Osteoblast (primary cell): ENCODE measurements at regions not wholly inside any gene's neighbourhood (a gene's known extent, or its start where the extent isn't known, plus 50 kb on each side); places are given as distances from the start of the nearest gene placed in this dataset.

Experiments
- DNase-seq: peaks from one replicate; pipeline ENCODE4 v3.0.0; 2011; ENCODE audit warnings: low spot score, mixed read lengths; ENCODE audit not compliant: insufficient read length; ENCODE audit errors: missing footprints
- H2AFZ ChIP-seq: 2 replicates; pipeline ENCODE4 v1.6.0; 2011; ENCODE audit warnings: mild to moderate bottlenecking, low read length
- H3K27ac ChIP-seq: 2 replicates; pipeline ENCODE4 v1.5.1; 2011; ENCODE audit warnings: mild to moderate bottlenecking, low read depth, low read length, moderate library complexity
- H3K27me3 ChIP-seq: 2 replicates; pipeline ENCODE4 v1.6.0; 2012; ENCODE audit warnings: mild to moderate bottlenecking, control low read depth, inconsistent platforms, low read length, moderate library complexity; ENCODE audit not compliant: insufficient read depth
- H3K36me3 ChIP-seq: 2 replicates; pipeline ENCODE4 v1.5.1; 2011; ENCODE audit warnings: mild to moderate bottlenecking, low read length, control low read depth, moderate library complexity; ENCODE audit not compliant: insufficient read depth
- H3K4me1 ChIP-seq: 2 replicates; pipeline ENCODE4 v1.5.1; 2011; ENCODE audit warnings: mild to moderate bottlenecking, low read length, control low read depth, moderate library complexity; ENCODE audit not compliant: insufficient read depth
- H3K4me2 ChIP-seq: 2 replicates; pipeline ENCODE4 v1.6.0; 2011; ENCODE audit warnings: mild to moderate bottlenecking, low read length; ENCODE audit not compliant: insufficient read depth
- H3K4me3 ChIP-seq: fragments of 200-600 bp; sonication (generic); 3 replicates; pipeline ENCODE4 v1.5.1; 2012; ENCODE audit warnings: mild to moderate bottlenecking, low read length, inconsistent platforms; ENCODE audit not compliant: insufficient read depth
- H3K79me2 ChIP-seq: 2 replicates; pipeline ENCODE4 v1.6.0; 2012; ENCODE audit warnings: mild to moderate bottlenecking, low read length, control low read depth, inconsistent platforms; ENCODE audit not compliant: insufficient read depth
- H3K9me3 ChIP-seq: 2 replicates; pipeline ENCODE4 v1.5.1; 2011; ENCODE audit warnings: low read depth, low read length, control low read depth
- H4K20me1 ChIP-seq: 2 replicates; pipeline ENCODE4 v1.6.0; 2012; ENCODE audit warnings: mild to moderate bottlenecking, low read length, control low read depth; ENCODE audit not compliant: insufficient read depth
- TF ChIP-seq, protein P1 (sequence below): IDR thresholded peaks from 2 replicates; pipeline ENCODE4 v1.5.1; 2011; ENCODE audit warnings: mild to moderate bottlenecking, low read depth, low read length, moderate library complexity; ENCODE audit errors: extremely low read depth

DNA sequence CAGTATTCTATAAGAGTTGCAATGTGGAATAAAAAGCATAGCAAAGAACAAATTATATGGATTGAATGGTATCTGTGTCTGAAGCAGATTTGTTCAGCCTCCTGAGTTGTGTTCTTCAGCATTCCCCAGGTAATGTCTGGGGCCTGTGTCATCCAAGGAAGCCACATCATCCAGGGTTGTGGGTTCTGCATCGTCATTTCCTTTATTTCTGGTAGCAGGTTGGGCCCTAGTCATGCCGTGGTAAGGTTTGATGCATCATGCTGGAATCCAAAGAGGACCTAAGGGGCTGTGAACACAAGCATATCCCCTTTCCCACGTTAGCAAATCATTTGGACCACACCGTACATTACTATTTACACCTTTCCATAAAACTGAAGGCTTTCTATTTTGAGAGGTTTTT lies 131.0 kb upstream of the ZNF91 start:
- Histone ChIP-seq H2AFZ (no peak overlapping the region), H3K27me3 (no peaks in the 10 kb centered on the region), H3K4me1 (no peaks in the 10 kb centered on the region), H3K4me3 (no peak overlapping the region), H3K9me3 (no peaks in the 10 kb centered on the region), H3K4me2 (no peak overlapping the region), H3K27ac (no peak overlapping the region), H4K20me1 (no peaks in the 10 kb centered on the region), H3K36me3 (no peaks in the 10 kb centered on the region), H3K79me2 (no peaks in the 10 kb centered on the region)
- DNase-seq = no peak
- TF ChIP-seq, protein P1, sequence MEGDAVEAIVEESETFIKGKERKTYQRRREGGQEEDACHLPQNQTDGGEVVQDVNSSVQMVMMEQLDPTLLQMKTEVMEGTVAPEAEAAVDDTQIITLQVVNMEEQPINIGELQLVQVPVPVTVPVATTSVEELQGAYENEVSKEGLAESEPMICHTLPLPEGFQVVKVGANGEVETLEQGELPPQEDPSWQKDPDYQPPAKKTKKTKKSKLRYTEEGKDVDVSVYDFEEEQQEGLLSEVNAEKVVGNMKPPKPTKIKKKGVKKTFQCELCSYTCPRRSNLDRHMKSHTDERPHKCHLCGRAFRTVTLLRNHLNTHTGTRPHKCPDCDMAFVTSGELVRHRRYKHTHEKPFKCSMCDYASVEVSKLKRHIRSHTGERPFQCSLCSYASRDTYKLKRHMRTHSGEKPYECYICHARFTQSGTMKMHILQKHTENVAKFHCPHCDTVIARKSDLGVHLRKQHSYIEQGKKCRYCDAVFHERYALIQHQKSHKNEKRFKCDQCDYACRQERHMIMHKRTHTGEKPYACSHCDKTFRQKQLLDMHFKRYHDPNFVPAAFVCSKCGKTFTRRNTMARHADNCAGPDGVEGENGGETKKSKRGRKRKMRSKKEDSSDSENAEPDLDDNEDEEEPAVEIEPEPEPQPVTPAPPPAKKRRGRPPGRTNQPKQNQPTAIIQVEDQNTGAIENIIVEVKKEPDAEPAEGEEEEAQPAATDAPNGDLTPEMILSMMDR = no peak

DNA sequence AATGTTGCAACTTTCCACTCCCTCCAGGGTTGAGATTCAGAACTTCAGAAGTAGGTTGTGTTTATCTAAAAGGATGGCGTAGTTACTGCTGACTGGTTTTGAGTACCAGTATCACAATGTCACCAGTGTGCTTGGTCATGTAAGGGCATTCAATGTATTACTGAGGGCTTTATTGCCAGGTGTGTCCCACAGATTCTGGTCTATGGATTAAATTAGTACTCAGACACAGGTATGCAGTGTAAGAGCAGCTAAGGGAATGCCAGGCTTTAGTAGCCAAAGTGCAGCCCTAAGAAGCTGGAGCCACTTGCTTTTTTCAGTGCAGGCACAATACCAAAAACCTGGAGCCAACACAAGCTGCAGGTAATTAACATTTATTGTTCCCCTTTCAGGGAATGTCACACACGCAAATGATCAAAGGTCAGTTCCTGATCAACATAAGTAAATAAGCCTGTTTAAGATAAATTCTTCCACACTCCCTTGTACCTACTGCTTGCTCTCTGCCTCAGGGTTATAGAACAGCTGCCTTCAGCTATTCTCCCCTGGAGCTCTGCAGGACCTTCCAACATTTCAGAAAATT lies 130.1 kb upstream of the ZNF91 start:
- DNase-seq = no peak
- Histone ChIP-seq H3K79me2 (no peaks in the 10 kb centered on the region), H3K4me3 (no peak overlapping the region), H3K4me2 (no peak overlapping the region), H3K27ac (no peak overlapping the region), H4K20me1 (no peaks in the 10 kb centered on the region), H3K4me1 (no peaks in the 10 kb centered on the region), H3K36me3 (no peaks in the 10 kb centered on the region), H3K27me3 (no peaks in the 10 kb centered on the region), H2AFZ (no peak overlapping the region), H3K9me3 (no peaks in the 10 kb centered on the region)
- TF ChIP-seq, protein P1 = no peak

DNA sequence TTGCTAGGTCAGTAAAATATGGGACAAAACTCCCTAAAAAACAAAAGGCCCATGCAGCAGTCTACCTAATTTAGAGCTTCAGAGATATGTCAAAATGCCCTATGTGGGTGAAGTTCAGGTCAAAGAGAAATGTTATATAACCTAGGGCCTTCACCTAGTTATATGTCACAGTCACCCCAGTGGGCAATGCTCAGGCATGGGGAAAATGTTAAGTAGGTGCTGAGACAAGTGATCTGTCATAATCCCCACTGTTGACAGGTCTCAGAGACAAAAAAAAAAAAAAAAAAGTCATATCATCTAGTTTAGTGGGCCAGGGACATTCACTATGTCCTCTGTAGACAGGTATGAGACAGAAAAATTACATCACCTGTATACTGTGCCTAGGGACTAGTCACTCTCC lies 128.6 kb upstream of the ZNF91 start:
- H3K4me2 ChIP-seq = no peak overlapping the region
- no peaks in the 10 kb centered on the region for H4K20me1 ChIP-seq
- no peaks in the 10 kb centered on the region for H3K9me3 ChIP-seq

DNA sequence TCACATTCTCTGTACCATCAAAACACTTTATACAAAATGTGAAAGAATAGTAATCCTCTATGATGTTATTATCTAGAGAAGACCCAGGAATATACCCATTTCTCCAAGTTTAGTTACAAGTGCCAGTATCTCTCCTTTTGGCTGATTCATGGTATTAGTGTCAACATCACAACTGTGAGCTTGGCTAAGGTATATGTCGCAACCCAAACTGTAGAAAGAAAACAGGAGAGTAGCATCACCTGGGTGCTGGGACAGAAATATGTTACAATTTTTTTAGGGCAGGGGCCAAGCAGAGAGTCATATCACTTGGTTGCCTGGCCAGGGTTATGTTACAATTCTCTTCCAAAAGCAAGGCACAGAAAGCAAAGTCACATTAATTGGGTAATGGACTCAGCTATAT lies 127.2 kb upstream of the ZNF91 start:
- H3K27me3 ChIP-seq = no peaks in the 10 kb centered on the region
- H3K36me3 ChIP-seq = no peaks in the 10 kb centered on the region
- no peaks in the 10 kb centered on the region for H3K79me2 ChIP-seq
- DNase-seq = no peak
- TF ChIP-seq, protein P1 = no peak
- H3K4me3 ChIP-seq = no peak overlapping the region
- H3K27ac ChIP-seq = no peak overlapping the region
- H3K9me3 ChIP-seq = no peaks in the 10 kb centered on the region
- no peak overlapping the region for H2AFZ ChIP-seq
- H3K4me2 ChIP-seq = no peak overlapping the region
- H4K20me1 ChIP-seq = no peaks in the 10 kb centered on the region
- no peaks in the 10 kb centered on the region for H3K4me1 ChIP-seq

More for the DNA sequence above, 128.6 kb upstream of the ZNF91 start:
- no peak for DNase-seq
- Histone ChIP-seq H2AFZ (no peak overlapping the region), H3K4me1 (no peaks in the 10 kb centered on the region), H3K27me3 (no peaks in the 10 kb centered on the region), H3K4me3 (no peak overlapping the region), H3K79me2 (no peaks in the 10 kb centered on the region), H3K36me3 (no peaks in the 10 kb centered on the region), H3K27ac (no peak overlapping the region)
- TF ChIP-seq, protein P1 = no peak
